ENCODE measurements at regions not wholly inside any gene's neighbourhood (a gene's known extent, or its start where the extent isn't known, plus 50 kb on each side); places are given as distances from the start of the nearest gene placed in this dataset.

GRCh38 chr20:22495789-22496188, 88.6 kb downstream of the FOXA2 start:
- DNase-seq (no peak), ATAC-seq (no peak)
- WGBS, 2 donors: 87 to 90% methylated on average over 2 of the region's 2 CpGs
- TF ChIP-seq POLR2A (IDR thresholded peaks at IDR 0.05) (no peak), CTCF (IDR thresholded peaks at IDR 0.05) (no peak)
- intact Hi-C loops (cut with DNase I): loop anchor here (10.0 kb wide), 1 partner anchor 69 kb away; no protein-coding TSS in a partner anchor
- no peaks in the 10 kb centered on the region for H3K9me3 ChIP-seq
- H3K27ac ChIP-seq: no peak overlapping the region
- no peak overlapping the region for H3K4me3 ChIP-seq
- H3K4me1 ChIP-seq: peaks cover 21% of the 10 kb centered on the region
- H3K36me3 ChIP-seq (replicated peaks in 1 of 2; ENCODE audit: insufficient read depth in 1 of 2, low read depth in 2 of 2): no peaks in the 10 kb centered on the region
- no peaks in the 10 kb centered on the region for H3K27me3 ChIP-seq

- Histone ChIP-seq H3K27ac (no peak overlapping the region), H3K9me3 (no peaks in the 10 kb centered on the region), H3K27me3 (no peaks in the 10 kb centered on the region), H3K36me3 (replicated peaks in 1 of 2; ENCODE audit: insufficient read depth in 1 of 2, low read depth in 2 of 2) (no peaks in the 10 kb centered on the region), H3K4me1 (peaks cover 26% of the 10 kb centered on the region), H3K4me3 (no peak overlapping the region)
- intact Hi-C loops (cut with DNase I): loop anchor here (10.0 kb wide), 1 partner anchor 70 kb away; no protein-coding TSS in a partner anchor
- ATAC-seq (no peak), DNase-seq (no peak)
- no peak for TF ChIP-seq POLR2A (IDR thresholded peaks at IDR 0.05)
- TF ChIP-seq CTCF (IDR thresholded peaks at IDR 0.05): no peak
- 78 to 85% methylated on average over 2 of the region's 2 CpGs for whole genome bisulfite sequencing, 2 donors
These were observed 89.2 kb downstream of the FOXA2 start for GRCh38 chr20:22495172-22495571.

- ATAC-seq: no peak
- Histone ChIP-seq H3K4me3 (no peak overlapping the region), H3K27me3 (no peaks in the 10 kb centered on the region), H3K27ac (peak overlapping the region in 2 of 4 donors; percentile 43 to 97), H3K9me3 (no peaks in the 10 kb centered on the region), H3K4me1 (peaks cover 43% of the 10 kb centered on the region), H3K36me3 (replicated peaks in 1 of 2; ENCODE audit: insufficient read depth in 1 of 2, low read depth in 2 of 2) (no peaks in the 10 kb centered on the region)
- no peak for DNase-seq
- WGBS, 2 donors: 41 to 46% methylated on average over 2 of the region's 2 CpGs
- TF ChIP-seq POLR2A (IDR thresholded peaks at IDR 0.05): no peak
- peak in 2 of 7 experiments; percentile 22 to 23 for TF ChIP-seq CTCF (IDR thresholded peaks at IDR 0.05)
- intact Hi-C loops (cut with DNase I): loop anchor here (10.0 kb wide), 1 partner anchor 72 kb away; no protein-coding TSS in a partner anchor
These were observed 91.9 kb downstream of the FOXA2 start for GRCh38 chr20:22492497-22492896.

- ATAC-seq: no peak
- Histone ChIP-seq H3K4me3 (no peak overlapping the region), H3K36me3 (replicated peaks in 1 of 2; ENCODE audit: insufficient read depth in 1 of 2, low read depth in 2 of 2) (no peaks in the 10 kb centered on the region), H3K27ac (peak overlapping the region; percentile 89 to 97 (median 95)), H3K27me3 (no peaks in the 10 kb centered on the region), H3K4me1 (peaks cover 43% of the 10 kb centered on the region), H3K9me3 (no peaks in the 10 kb centered on the region)
- intact Hi-C loops (cut with DNase I): loop anchor here (10.0 kb wide), 1 partner anchor 74 kb away; no protein-coding TSS in a partner anchor
- DNase-seq: no peak
- no peak for TF ChIP-seq POLR2A (IDR thresholded peaks at IDR 0.05)
- TF ChIP-seq CTCF (IDR thresholded peaks at IDR 0.05): no peak
- 5 to 35% methylated on average over 3 of the region's 3 CpGs for WGBS, 2 donors
These were observed 93.2 kb downstream of the FOXA2 start for GRCh38 chr20:22491194-22491505.

Data from body of pancreas (tissue), 4 donors.